Hematopoietic multipotent progenitor cell (in vitro differentiated cells): ENCODE measurements at regions not wholly inside any gene's neighbourhood (a gene's known extent, or its start where the extent isn't known, plus 50 kb on each side); places are given as distances from the start of the nearest gene placed in this dataset.

ENCODE experiments used
- DNase-seq, 3 donors: peaks; one replicate each; pipeline ENCODE4 v3.0.0-alpha.2; 2011 to 2015; ENCODE audit warnings: low read depth in 2 of 3, low spot score in 2 of 3

GRCh38 chr1:94620345-94621031 is 78.9 kb upstream of the F3 start:
- no peak for DNase-seq

DNA sequence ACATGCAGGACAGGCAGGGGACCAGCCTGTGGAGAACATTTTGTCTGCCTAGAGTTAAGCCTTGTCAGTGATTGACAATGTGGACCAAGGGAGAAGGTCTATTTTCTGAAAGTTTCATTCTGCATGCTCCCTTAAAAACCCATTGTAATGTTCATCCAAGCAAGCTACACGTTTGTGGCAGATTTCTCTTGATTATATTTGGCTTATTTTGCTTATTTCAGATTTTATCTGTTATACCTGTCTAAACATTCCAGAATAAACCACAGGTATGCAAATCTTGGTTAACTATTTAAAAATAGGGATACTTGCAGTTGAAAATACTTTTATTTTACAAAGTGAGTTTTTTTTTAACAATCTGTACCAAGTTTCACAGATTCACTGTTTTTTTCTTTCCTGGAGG is 78.2 kb upstream of the F3 start:
- DNase-seq: no peak

DNA sequence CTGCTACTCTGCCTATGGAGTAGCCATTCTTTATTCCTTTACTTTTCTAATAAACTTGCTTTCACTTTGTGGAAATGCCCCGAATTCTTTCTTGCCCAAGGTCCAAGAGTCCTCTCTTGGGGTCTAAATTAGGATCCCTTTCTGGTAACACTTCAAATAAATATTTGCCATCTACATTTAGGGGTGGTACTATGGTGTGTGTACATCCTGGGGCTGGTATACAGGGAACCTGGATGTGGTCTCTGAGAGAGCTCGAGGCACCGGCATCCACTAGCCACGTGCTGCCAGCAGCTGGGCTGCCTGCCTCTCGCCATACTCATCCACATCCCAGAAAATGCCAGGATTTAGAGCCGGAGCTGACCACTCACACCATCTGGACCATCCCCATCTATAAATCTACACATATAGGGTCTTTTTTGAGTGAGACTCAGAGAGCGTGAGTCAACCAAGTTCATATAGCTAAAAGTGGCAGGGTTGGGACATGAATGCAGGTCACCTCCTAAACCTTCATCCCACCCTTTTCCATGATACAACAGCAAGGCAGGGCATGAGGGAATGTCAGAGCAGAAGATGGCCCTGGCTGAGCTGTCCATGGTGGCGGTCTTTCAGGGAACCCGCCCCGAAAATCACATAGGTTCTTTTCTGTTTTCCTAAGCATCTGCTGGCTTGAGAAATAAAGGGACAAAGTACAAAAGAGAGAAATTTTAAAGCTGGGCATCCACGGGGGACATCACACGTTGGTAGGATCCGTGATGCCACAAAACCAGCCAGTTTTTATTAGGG is 76.6 kb upstream of the F3 start:
- no peak for DNase-seq

DNA sequence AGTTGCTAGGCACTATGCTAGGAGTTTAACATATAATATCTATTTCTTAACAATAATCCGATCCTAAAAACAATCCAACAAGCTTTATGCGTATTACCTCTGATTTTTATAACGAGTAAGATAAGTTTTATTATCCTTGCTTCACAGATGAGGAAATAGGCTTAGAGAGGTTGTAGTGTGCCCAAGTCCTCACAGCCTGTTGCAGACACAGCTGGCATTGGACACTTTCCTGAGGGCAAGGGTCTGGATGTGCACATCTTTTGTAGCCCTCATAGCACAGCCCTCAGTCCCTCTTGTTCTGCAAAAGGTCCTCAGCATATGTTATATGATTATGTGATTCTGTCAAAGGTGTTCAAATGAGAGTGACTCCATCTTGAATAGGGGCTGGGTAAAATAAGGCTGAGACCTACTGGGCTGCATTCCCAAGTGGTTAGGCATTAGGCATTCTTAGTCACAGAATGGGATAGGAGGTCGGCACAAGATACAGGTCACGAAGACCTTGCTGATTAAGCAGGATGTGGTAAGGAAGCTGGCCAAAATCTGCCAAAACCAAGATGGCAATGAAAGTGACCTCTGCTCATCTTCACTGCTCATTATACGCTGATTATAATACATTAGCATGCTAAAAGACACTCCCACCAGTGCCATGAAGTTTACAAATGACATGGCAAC is 75.7 kb upstream of the F3 start:
- DNase-seq: no peak

DNA sequence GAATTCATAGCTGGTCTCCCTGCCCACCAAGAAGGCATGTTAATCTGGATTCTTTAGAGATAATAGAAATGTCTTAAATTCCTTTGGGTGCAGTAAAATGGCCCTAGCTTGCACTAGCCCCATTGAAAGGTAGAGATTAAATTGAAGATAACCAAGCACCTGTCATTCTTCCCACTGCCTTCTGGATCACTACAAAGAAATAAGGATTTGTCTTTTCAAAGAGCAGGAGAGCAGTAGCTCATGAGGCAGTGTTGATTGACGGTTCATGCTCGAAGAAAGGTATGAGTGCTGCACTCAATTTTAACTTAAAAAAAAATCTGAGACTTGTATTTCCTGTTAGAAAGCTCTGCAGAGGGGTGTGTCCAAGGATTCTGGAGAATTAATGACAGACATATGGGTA is 74.9 kb upstream of the F3 start:
- DNase-seq: no peak

- no peak for DNase-seq
These were observed 73.4 kb upstream of the F3 start for GRCh38 chr1:94614996-94615395.

DNA sequence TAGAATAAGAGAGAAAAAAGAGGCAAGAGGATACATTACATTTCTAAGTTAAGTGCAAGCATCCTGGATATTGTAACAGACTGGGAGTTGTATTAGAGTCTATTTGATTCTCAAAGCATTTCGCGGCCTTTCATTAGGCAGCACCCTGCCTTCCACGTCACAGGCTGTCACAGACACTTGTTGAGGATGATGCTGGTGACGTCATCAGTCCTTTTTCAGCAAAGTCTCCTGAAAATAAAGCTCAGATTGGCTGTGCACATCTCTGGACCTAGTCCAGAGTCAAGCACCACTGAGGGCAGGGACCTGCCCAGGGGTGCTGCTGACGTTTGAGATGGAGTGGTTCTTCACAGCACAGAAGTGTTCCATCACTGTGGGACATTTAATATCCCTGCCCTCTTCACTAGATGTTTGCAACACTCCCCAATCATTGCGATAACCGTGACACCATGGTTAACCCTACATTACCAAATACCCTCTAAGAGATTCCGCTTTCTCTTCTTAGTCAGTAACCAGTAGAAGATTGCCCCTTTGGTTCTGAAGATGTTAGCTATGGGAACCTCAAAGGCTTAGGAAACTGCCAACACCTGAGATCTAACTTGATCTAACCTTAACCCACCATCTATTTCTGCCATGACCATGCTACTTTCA is 72.7 kb upstream of the F3 start:
- no peak for DNase-seq

GRCh38 chr1:94612525-94613204 is 71.1 kb upstream of the F3 start:
- no peak for DNase-seq

DNA sequence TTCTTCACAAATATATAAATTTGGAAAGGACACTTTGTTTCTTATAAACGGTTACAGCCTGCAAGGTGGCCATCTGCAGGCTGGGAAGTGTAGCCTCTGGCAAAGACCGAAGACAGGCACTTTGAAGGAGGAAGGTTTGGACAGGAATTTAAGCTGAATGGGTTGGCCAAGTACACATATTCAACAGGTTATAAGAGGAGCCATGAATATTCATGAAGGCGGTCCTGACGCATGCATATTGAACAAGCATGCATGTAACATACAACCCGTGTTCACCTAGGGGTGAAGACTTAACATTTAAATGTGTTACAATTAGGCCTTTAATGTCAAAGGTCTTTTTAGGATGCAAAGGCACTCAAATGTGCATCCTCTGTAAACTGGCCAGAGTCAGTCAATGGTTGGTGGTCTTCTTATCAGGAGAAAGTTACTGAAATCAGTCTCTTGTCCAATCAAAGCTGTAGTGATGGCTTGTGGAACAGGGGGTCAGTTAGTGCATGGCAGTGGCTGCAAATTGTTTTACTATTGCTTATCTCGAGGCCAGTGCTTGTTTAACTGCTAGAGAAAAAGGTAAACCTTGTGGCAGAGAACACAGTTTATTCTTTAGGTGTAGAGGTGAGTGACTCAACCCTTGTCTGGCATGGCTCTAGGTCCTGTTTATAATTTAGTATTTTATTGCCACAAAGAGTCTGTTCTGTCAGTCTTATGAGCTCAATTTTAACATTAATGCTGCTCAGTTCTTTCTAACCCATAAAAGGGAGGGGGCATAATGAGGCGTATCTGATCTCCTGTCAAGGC is 70.3 kb upstream of the F3 start:
- no peak for DNase-seq

GRCh38 chr1:94609619-94610018 is 68.1 kb upstream of the F3 start:
- no peak for DNase-seq

GRCh38 chr1:94608852-94609530 is 67.4 kb upstream of the F3 start:
- no peak for DNase-seq

DNA sequence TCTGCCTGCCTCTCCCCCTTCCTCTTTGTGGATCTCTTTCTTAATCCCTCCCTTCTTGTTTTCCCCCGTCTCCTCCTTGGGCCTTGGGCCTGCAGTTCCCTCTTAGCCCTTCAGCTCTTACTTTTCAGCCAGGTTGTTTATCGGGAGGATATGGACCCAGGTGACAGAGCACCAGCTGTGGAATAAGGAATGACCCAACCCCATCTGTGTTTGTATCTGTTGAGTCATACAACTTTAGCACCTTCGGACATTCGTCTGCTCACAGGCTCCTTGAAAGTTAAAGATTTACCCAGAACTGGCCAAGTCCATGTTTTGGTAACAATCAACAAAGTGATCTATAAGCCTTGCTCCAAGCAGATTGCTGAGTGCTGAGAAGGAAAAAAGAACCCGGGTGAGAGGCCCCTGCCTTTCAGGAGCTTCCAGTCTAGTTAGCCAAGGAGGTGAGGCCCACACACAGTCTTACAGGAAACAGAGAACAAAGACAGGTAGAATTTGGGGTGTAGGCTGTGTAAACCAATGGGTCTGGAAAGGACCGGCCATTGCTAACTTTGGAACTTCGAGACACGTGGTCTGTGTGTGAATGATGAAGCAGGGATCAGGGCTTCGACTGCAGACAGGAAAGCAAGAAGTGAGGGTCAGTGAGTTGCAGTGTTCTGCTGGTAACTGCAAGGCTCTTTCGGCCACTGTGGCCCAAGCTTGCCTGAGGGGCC is 66.7 kb upstream of the F3 start:
- no peak for DNase-seq

DNA sequence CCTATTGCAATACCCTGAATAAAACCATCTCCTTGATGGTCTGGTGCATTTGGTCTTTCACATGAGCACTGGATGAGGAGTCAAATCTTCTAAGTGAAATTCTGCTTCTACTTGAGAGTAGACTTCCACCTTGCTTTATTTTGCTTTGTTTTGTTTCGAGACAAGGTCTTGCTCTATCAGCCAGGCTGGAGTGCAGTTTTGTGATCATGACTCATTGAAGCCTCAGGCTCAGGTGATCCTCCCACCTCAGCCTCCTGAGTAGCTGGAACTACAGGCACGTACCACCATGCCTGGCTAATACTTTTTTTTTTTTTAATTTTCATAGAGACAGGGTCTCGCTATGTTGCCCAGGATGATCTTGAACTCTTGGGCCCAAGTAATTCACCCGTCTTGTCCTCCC is 65.8 kb upstream of the F3 start:
- no peak for DNase-seq

DNA sequence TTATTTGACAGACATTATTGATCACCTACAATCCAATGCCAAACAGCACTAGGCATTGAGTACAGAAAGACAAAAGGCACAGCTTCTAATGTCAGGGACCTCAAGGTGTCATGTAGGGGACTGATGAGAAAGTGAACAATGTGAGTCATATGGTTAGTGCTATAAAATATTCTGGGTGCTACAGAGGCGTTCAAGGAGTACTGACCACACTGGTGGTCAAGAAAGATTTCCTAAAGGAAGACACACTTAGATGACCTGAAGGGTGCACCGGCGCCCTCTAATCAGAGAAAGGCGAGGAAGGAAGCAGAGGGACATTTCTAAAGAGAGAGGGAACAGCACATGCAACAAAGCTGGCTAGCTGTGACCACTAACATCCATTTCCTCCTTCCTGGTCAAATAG is 64.9 kb upstream of the F3 start:
- no peak for DNase-seq

DNA sequence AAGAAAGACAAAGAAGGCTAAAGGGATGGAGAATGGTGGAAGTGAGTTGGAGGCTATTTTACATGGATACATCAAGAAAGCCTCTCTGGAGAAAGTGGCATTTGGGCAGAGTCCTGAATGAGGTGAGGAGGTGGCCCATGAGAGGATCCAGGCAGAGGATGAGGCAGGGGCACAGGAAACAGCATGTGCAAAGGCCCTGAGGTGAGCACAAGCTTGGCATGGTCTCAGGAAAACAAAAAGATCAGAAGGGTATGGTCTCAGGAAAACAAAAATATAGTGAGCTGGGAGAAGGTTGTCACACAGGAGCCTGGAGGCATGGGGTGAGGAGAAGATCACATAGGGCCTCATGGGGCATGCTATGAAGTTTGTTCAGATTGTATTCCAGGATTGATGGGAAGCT is 62.1 kb upstream of the F3 start:
- no peak for DNase-seq

- DNase-seq: no peak
These were observed 61.5 kb upstream of the F3 start for GRCh38 chr1:94602802-94603625.

- DNase-seq: peak in 2 of 3 donors; percentile 72 to 90
These were observed 60.8 kb upstream of the F3 start for GRCh38 chr1:94602316-94602715.

DNA sequence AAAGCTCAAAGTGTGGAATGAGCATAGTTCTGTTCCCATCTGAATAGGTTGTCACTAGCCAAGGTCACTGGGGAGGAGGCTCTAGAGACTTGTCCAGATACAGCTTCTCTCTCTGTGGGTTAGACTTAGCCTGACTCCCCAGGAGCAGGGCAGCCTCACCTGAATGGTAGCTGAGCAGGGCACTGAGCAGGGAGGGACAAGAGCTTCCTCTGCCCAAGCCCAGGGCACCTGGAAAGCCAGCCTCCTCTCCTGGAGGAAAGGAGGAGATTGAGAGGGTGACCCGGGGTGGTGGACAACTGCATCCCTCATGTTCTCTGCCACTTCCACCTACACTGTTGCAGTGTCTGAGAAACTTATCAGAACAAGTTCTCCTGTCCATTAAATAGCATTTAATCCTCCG is 59.0 kb upstream of the F3 start:
- DNase-seq: no peak
